ENCODE measurements at regions not wholly inside any gene's neighbourhood (a gene's known extent, or its start where the extent isn't known, plus 50 kb on each side); places are given as distances from the start of the nearest gene placed in this dataset.

DNA sequence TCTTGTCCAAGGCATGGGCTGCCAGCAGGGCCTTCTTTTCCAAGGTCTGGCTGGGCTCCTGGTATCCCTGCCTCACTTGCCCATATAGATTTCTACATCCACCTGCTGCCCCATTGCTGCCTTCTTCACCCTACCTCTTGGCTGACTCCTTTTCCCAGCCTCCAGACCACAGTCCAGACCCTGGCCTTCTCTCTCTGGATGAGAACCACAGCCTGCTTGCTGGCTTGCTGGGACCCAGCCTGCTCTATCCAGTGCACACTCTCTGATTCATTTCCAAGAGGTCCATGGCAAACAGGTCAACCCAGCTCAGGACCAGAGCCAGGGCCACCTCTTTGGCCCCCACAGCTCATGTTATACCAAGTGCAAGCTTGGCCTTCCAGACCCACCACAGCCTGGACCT, 169.4 kb upstream of the BDNF start:
- H3K27ac ChIP-seq (ENCODE audit: low read depth, low read length, poor library complexity, severe bottlenecking), result no peak overlapping the region
- POLR2A ChIA-PET (ENCODE audit: low non-redundant PET), result no interaction called here
- no peak for TF ChIP-seq EZH2 (IDR thresholded peaks at IDR 0.05; ENCODE audit: borderline replicate concordance, low read depth, low read length, poor library complexity, severe bottlenecking)
- CTCF ChIA-PET, result no interaction called here
- no peak overlapping the region for H3K4me3 ChIP-seq (ENCODE audit: low read depth, low read length, poor library complexity, severe bottlenecking)
- peaks cover 51% of the 10 kb centered on the region for H3K27me3 ChIP-seq (replicated peaks; ENCODE audit: insufficient read depth, low read depth, low read length, poor library complexity)
- no peaks in the 10 kb centered on the region for H3K4me1 ChIP-seq (ENCODE audit: insufficient read depth, low read length, poor library complexity, severe bottlenecking)
- intact Hi-C loops (cut with micrococcal nuclease; ENCODE audit: unreplicated experiment), result no loop called here
- BruUV-seq (replicated peaks), result no TSS peak
- H3K36me3 ChIP-seq (ENCODE audit: insufficient read depth, low read length, poor library complexity, severe bottlenecking), result no peaks in the 10 kb centered on the region
- DNase-seq (ENCODE audit: low spot score), result no peak
- H3K9me3 ChIP-seq (ENCODE audit: low read depth, low read length, poor library complexity, severe bottlenecking), result no peaks in the 10 kb centered on the region

DNA sequence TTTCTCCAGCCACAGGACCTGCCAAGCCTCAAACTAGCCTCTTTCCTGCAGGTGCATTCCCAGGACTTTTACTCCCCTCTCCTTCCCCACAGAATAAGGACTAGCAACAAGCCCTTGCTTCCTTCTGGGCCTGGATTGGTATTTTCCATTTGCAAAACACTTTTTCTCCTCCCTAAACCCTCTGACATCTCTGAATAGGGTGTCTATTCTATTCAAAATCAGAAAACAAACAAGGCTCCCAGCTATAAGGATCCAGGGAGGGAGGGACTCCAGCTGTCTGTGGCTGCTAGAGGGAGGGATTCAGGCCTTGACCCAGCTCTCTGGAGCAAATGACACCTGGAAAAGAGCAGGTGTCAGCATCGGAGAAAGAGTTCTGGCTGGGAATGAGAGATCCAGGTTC, 168.5 kb upstream of the BDNF start:
- POLR2A ChIA-PET (ENCODE audit: low non-redundant PET), result no interaction called here
- Histone ChIP-seq H3K27ac (ENCODE audit: low read depth, low read length, poor library complexity, severe bottlenecking) (no peak overlapping the region), H3K4me1 (ENCODE audit: insufficient read depth, low read length, poor library complexity, severe bottlenecking) (no peaks in the 10 kb centered on the region), H3K27me3 (replicated peaks; ENCODE audit: insufficient read depth, low read depth, low read length, poor library complexity) (peaks cover 51% of the 10 kb centered on the region), H3K36me3 (ENCODE audit: insufficient read depth, low read length, poor library complexity, severe bottlenecking) (no peaks in the 10 kb centered on the region), H3K4me3 (ENCODE audit: low read depth, low read length, poor library complexity, severe bottlenecking) (no peak overlapping the region), H3K9me3 (ENCODE audit: low read depth, low read length, poor library complexity, severe bottlenecking) (no peaks in the 10 kb centered on the region)
- BruUV-seq (replicated peaks), result no TSS peak
- CTCF ChIA-PET, result no interaction called here
- DNase-seq (ENCODE audit: low spot score), result no peak
- TF ChIP-seq EZH2 (IDR thresholded peaks at IDR 0.05; ENCODE audit: borderline replicate concordance, low read depth, low read length, poor library complexity, severe bottlenecking), result no peak
- TF ChIP-seq, protein P1, sequence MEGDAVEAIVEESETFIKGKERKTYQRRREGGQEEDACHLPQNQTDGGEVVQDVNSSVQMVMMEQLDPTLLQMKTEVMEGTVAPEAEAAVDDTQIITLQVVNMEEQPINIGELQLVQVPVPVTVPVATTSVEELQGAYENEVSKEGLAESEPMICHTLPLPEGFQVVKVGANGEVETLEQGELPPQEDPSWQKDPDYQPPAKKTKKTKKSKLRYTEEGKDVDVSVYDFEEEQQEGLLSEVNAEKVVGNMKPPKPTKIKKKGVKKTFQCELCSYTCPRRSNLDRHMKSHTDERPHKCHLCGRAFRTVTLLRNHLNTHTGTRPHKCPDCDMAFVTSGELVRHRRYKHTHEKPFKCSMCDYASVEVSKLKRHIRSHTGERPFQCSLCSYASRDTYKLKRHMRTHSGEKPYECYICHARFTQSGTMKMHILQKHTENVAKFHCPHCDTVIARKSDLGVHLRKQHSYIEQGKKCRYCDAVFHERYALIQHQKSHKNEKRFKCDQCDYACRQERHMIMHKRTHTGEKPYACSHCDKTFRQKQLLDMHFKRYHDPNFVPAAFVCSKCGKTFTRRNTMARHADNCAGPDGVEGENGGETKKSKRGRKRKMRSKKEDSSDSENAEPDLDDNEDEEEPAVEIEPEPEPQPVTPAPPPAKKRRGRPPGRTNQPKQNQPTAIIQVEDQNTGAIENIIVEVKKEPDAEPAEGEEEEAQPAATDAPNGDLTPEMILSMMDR (conservative IDR thresholded peaks at IDR 0.05; ENCODE audit: low read depth, low read length), result no peak
- intact Hi-C loops (cut with micrococcal nuclease; ENCODE audit: unreplicated experiment), result no loop called here

DNA sequence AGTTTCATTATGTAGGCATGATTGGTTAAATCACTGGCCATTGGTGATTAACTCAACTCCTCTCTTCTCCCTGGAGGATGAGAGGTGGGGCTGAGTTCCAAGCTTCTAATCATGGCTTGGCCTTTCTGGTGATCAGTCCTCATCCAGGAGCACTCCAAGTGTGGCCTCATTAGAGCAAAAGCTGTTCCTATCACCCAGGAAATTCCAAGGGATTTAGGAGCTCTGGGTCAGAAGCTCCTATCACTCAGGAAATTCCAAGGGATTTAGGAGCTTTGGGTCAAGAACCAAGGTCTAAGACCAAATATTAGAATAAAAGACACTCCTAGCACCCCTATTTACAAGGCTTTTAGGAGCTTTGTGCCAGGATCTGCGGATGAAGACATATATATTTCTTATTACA, 168.0 kb upstream of the BDNF start:
- H3K9me3 ChIP-seq (ENCODE audit: low read depth, low read length, poor library complexity, severe bottlenecking), result no peaks in the 10 kb centered on the region
- no TSS peak for BruUV-seq (replicated peaks)
- no peak for DNase-seq (ENCODE audit: low spot score)
- no peak for TF ChIP-seq EZH2 (IDR thresholded peaks at IDR 0.05; ENCODE audit: borderline replicate concordance, low read depth, low read length, poor library complexity, severe bottlenecking)
- TF ChIP-seq, protein P1 (conservative IDR thresholded peaks at IDR 0.05; ENCODE audit: low read depth, low read length), result no peak
- POLR2A ChIA-PET (ENCODE audit: low non-redundant PET), result no interaction called here
- no peak overlapping the region for H3K4me3 ChIP-seq (ENCODE audit: low read depth, low read length, poor library complexity, severe bottlenecking)
- H3K4me1 ChIP-seq (ENCODE audit: insufficient read depth, low read length, poor library complexity, severe bottlenecking), result no peaks in the 10 kb centered on the region
- H3K27me3 ChIP-seq (replicated peaks; ENCODE audit: insufficient read depth, low read depth, low read length, poor library complexity), result peaks cover 49% of the 10 kb centered on the region
- intact Hi-C loops (cut with micrococcal nuclease; ENCODE audit: unreplicated experiment), result no loop called here
- no peak overlapping the region for H3K27ac ChIP-seq (ENCODE audit: low read depth, low read length, poor library complexity, severe bottlenecking)
- H3K36me3 ChIP-seq (ENCODE audit: insufficient read depth, low read length, poor library complexity, severe bottlenecking), result no peaks in the 10 kb centered on the region
- CTCF ChIA-PET, result no interaction called here

DNA sequence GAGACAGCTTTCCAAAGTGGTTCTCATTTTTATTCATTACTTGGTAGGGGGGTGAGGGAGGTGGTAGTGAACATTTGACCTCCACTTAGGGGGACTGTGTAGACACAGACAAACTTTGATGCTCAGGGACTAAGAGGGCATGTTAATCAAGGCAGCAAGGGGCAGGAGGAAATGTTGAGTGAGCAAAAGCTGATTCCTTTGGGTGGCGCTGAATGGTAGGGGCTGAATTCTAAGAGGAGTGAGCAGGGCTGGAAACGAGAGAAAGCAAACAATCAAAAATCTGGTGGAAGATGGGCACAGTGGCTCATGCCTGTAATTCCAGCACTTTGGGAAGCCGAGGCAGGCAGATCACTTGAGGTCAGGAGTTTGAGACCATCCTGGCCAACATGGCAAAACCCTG, 164.8 kb upstream of the BDNF start:
- no peaks in the 10 kb centered on the region for H3K9me3 ChIP-seq (ENCODE audit: low read depth, low read length, poor library complexity, severe bottlenecking)
- no peaks in the 10 kb centered on the region for H3K36me3 ChIP-seq (ENCODE audit: insufficient read depth, low read length, poor library complexity, severe bottlenecking)
- DNase-seq (ENCODE audit: low spot score), result no peak
- POLR2A ChIA-PET (ENCODE audit: low non-redundant PET), result no interaction called here
- H3K4me3 ChIP-seq (ENCODE audit: low read depth, low read length, poor library complexity, severe bottlenecking), result no peak overlapping the region
- TF ChIP-seq, protein P1 (conservative IDR thresholded peaks at IDR 0.05; ENCODE audit: low read depth, low read length), result no peak
- TF ChIP-seq EZH2 (IDR thresholded peaks at IDR 0.05; ENCODE audit: borderline replicate concordance, low read depth, low read length, poor library complexity, severe bottlenecking), result no peak
- intact Hi-C loops (cut with micrococcal nuclease; ENCODE audit: unreplicated experiment), result no loop called here
- BruUV-seq (replicated peaks), result no TSS peak
- H3K27me3 ChIP-seq (replicated peaks; ENCODE audit: insufficient read depth, low read depth, low read length, poor library complexity), result peaks cover 26% of the 10 kb centered on the region
- H3K4me1 ChIP-seq (ENCODE audit: insufficient read depth, low read length, poor library complexity, severe bottlenecking), result no peaks in the 10 kb centered on the region
- CTCF ChIA-PET, result no interaction called here
- H3K27ac ChIP-seq (ENCODE audit: low read depth, low read length, poor library complexity, severe bottlenecking), result no peak overlapping the region
